Retinal pigment epithelial cell (primary cell): ENCODE measurements at regions not wholly inside any gene's neighbourhood (a gene's known extent, or its start where the extent isn't known, plus 50 kb on each side); places are given as distances from the start of the nearest gene placed in this dataset.

Source experiments
- DNase-seq: peaks from one replicate; pipeline ENCODE4 v3.0.0-alpha.2; 2010; ENCODE audit warnings: low read depth
- H3K4me3 ChIP-seq: 2 replicates; pipeline ENCODE4 v1.5.1; 2011; ENCODE audit warnings: mild to moderate bottlenecking, low read length, control low read depth, moderate library complexity
- CTCF ChIP-seq: conservative IDR thresholded peaks from 2 replicates; pipeline ENCODE4 v1.5.1; 2011; ENCODE audit warnings: low read depth, low read length, control low read depth, inconsistent platforms

GRCh38 chr17:71187145-71187878 is 933.5 kb upstream of the SOX9 start:
- no peak for TF ChIP-seq CTCF
- no peak for DNase-seq

GRCh38 chr17:71188811-71189492 is 931.9 kb upstream of the SOX9 start:
- DNase-seq, result peak; percentile 79
- H3K4me3 ChIP-seq, result no peak overlapping the region
- TF ChIP-seq CTCF, result no peak

More at GRCh38 chr17:71187145-71187878, 933.5 kb upstream of the SOX9 start:
- H3K4me3 ChIP-seq, result no peak overlapping the region

GRCh38 chr17:71189493-71189831 is 931.4 kb upstream of the SOX9 start:
- TF ChIP-seq CTCF, result no peak
- H3K4me3 ChIP-seq, result no peak overlapping the region
- DNase-seq, result no peak

- TF ChIP-seq CTCF, result no peak
- H3K4me3 ChIP-seq, result no peak overlapping the region
- DNase-seq, result no peak
Measured at GRCh38 chr17:71192039-71192555, 928.7 kb upstream of the SOX9 start.

GRCh38 chr17:71192848-71193247 is 928.0 kb upstream of the SOX9 start:
- H3K4me3 ChIP-seq, result no peak overlapping the region
- DNase-seq, result no peak
- TF ChIP-seq CTCF, result no peak

- DNase-seq, result no peak
- no peak for TF ChIP-seq CTCF
- H3K4me3 ChIP-seq, result no peak overlapping the region
Measured at GRCh38 chr17:71200597-71200996, 920.2 kb upstream of the SOX9 start.

GRCh38 chr17:71201639-71202038 is 919.2 kb upstream of the SOX9 start:
- no peak for DNase-seq
- no peak for TF ChIP-seq CTCF
- no peak overlapping the region for H3K4me3 ChIP-seq
